ENCODE measurements at regions not wholly inside any gene's neighbourhood (a gene's known extent, or its start where the extent isn't known, plus 50 kb on each side); places are given as distances from the start of the nearest gene placed in this dataset.
"Not testable (repeated sequence)": the region's sequence is repeated elsewhere in the genome, so short reads cannot be mapped to it uniquely, and the experiment has no call there.

DNA sequence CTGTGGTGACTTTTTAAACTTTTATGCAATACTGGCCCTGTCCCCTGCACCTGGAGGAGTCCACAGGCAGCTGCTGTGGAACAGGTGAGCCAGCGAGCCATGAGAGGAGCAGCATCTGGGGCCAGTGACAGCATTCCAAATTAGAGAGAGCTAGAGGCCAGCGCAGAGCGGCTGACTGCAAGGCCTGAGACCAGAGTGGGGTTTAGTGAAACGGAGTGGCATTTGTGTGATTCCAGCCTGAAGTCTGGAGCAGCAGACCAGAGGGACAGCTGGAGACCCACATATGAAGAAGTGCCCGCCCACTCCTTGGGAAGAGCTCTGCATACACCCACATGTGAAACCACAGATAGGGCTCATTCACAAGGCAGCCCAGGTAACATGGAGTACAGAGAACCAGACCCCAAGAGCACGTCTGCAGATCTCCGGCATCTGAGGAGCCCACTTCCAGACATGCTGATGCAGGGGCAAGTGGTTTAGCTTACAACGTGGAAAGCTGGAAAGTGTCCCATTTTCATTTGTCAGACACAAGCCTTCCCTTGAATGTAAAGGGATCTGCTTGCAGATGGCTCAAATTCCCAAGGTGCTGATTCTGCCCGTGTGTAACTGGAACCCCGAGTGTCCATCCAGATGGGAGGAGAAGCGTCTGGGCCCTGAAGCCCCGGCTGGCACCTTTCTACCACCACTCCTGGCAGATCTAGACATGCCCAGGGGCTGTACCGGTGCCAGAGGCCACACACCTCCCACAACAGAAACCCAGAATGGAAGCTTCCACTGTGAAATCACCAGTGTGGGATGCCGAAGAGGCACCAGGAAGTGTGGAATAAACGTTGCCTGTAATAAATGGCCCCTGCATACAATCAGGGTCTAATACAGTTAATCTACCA, 256.0 kb upstream of the TCERG1L start:
- DNase-seq = no peak

GRCh38 chr10:131568866-131569265, 257.3 kb upstream of the TCERG1L start:
- no peak for DNase-seq

DNA sequence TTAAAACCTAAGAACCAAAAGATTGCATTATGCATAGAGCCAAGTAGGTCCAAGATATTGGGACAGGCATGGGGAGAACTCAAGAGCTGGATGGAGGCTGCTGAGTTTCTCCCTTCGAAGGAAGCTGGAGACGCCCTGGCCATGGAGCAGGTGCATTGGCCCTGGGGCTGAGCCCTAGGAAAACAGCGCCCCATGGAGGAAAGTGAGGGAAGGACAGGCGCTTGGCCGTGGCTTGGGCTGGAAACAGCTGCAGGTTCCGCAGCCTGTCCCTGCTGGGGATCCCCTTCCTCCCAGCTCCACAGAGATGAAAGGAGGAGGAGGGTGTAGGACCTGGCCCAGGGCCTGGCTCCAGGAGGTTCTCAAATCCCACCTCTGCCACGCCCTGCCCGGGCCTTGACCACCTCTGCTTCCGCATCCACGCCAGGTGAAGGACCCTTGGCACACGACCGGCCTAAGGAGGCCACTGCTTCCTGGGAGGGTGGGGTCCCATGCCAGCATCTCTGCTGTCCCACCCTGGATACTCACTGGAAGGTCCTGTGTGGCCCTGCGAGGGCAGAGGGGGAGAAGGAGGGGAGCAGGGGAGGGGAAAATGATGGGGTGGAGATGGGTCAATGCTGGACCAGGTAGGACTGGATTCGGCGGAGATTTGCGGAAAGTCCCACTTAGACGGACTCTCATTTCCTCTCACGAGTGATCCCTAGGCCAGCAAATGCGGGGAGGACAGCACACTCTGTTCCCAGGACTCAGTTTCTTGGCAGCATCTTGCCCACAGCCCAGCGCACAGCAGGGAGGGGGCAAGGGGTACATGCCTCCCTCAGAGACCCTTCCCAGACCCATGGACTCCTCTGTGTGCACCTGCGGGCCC, 258.6 kb upstream of the TCERG1L start:
- no peak for DNase-seq

GRCh38 chr10:131570716-131571307, 259.3 kb upstream of the TCERG1L start:
- DNase-seq = no peak

DNA sequence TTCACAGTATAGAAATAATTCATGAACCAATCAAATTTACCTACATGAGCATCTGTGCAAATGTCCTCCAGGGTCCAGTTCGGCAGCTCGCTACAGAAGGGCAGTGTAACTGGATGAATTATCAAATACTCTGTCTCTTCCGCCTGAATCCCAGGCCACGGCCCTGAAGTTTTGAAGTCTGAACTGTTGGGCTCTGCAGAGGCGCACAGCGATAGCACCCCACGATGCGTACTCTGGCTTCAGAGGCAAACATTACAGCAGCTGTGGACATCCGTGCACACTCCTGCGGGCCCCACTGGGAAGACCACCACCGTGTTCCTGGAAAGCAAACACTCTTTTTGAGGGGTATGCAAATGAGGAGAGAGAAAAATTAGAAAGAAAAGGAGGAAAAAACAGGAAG, 259.8 kb upstream of the TCERG1L start:
- DNase-seq = no peak

GRCh38 chr10:131571865-131572264, 260.3 kb upstream of the TCERG1L start:
- no peak for DNase-seq

GRCh38 chr10:131573256-131573655, 261.7 kb upstream of the TCERG1L start:
- DNase-seq = no peak

DNA sequence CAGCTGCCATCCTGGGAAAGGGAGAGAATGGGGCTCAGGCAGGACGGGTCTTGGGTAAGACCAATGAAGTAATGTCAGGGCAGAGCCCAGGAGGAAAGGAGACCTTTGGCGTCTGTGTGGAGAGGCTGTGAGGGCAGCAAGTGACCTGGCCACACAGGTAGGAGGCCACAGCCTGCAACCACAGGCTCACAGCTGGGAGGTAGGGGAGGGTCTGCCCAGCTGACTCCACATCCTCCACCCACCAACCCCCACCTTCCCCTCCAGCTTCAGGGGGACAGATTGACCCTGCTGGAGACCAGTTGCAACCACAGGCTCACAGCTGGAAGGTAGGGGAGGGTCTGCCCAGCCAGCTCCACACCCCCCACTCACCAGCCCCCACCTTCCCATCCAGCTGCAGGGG, 262.2 kb upstream of the TCERG1L start:
- DNase-seq = no peak

DNA sequence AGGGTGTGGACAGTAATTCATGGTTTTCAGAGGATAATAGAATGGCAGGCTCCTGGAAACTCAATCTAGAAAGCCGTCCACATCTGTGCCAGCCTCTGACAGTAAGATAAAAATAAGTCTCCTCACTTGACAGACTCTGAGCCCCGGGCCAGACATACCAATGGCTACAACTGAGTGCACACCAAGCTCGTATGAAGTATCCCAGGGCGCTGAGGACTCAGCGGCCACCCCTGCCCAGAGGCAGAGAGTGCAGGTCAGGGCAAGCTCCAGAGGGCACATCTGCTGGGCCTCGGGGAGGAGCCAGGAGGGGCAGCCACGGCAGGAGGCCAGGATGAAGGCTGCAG, 262.8 kb upstream of the TCERG1L start:
- no peak for DNase-seq

DNA sequence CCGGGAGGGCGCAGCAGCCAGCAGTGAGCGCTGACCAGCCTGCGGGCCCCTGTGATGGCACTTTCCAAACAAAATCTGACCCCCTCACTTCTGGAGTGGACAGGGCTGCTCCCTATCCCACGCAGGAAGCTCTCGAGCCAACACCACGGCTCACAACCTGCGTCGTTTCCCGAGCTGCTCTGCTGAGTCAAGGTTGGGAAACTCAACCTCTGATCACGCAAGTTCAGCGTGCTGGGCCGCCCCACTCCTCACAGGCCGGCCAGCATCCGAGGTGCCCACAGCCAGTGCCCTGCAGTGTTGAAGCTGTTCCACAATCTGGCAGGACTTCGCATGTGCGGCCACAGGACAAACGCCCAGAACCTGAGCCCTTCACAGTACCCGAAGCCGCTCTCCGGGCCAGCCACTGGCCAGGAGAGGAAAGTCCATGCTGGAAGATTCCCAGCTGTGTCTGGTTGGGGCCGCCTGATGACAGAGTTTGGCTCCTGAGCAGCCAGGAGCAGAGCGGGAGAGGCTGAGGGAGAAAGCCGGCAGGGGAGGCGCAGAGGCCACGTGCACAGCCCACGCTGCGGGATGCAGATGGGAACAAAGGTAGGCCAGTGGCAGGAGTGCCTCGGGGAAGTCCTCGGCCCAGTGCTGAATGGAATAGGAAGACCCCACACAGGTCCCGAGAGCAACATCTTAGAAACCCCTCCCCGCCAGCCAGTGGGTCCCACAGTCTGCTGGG, 263.3 kb upstream of the TCERG1L start:
- DNase-seq = no peak

- DNase-seq = no peak
These were observed 264.4 kb upstream of the TCERG1L start for GRCh38 chr10:131575877-131576276.

GRCh38 chr10:131576341-131577177, 265.0 kb upstream of the TCERG1L start:
- DNase-seq = no peak

DNA sequence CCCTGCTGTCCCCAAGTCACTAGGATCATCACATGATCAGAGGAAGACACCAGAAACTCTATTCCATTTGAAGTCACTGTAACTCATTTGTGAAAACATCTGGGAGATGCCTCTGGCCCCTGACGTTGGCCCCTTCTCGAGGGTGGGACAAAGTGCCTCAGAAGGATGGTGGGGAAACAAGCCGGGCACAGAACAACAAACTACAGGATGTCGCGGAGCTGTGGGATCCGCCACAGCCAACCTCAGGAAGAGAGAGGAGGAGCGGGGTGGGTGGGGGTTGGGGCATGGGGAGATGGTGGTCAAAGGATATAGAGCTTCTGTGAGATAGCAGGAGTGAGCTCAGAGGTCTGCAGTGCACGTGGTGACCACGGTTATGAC, 265.6 kb upstream of the TCERG1L start:
- no peak for DNase-seq

GRCh38 chr10:131577786-131578471, 266.4 kb upstream of the TCERG1L start:
- DNase-seq = no peak

- DNase-seq = no peak
These were observed 267.0 kb upstream of the TCERG1L start for GRCh38 chr10:131578472-131578970.

GRCh38 chr10:131579251-131580071, 267.9 kb upstream of the TCERG1L start:
- DNase-seq = no peak

GRCh38 chr10:131580076-131580652, 268.6 kb upstream of the TCERG1L start:
- DNase-seq = no peak

- no peak for DNase-seq
These were observed 269.2 kb upstream of the TCERG1L start for GRCh38 chr10:131580674-131581073.

GRCh38 chr10:131581547-131581946, 270.0 kb upstream of the TCERG1L start:
- DNase-seq = not testable (repeated sequence)

DNA sequence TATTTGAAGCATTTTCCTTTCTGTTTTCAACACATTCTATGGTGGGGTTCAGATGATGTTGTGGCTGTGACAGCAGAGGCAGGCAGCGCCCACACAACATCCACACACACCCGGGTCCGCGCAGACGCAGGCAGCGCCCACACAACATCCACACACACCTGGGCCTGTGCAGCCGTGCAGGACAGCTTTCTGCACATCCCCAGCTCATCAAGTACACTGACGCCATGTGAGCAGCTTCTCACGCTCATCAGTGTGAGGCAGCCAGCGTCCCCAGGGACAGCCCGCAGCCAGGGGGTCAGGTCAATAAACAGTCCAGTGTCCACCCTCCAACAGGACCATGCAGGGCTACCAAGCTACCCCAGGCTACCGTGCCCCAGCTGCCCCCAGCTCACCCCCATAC, 272.8 kb upstream of the TCERG1L start:
- DNase-seq = no peak
